Neural cell (in vitro differentiated cells): ENCODE measurements at regions not wholly inside any gene's neighbourhood (a gene's known extent, or its start where the extent isn't known, plus 50 kb on each side); places are given as distances from the start of the nearest gene placed in this dataset.
A peak's percentile ranks its signal among the peaks of the same experiment; 100 is the strongest.

ENCODE experiments used
- H2AFZ ChIP-seq: fragments of 200-600, 300-800 bp; sonication (generic), shearing (Covaris generic); 2 replicates; pipeline ENCODE4 v1.6.0; 2014; ENCODE audit warnings: low read depth, mild to moderate bottlenecking, antibody characterized with exemption, low read length, moderate library complexity
- H3F3A ChIP-seq: fragments of 200-600 bp; shearing (Covaris generic); 2 replicates; pipeline ENCODE4 v1.6.1; 2016; ENCODE audit warnings: mild to moderate bottlenecking, moderate library complexity, mixed read lengths, antibody characterized with exemption, low read length; ENCODE audit not compliant: insufficient read depth, poor library complexity, severe bottlenecking
- H3K27ac ChIP-seq: fragments of 200-600, 300-800 bp; sonication (generic), shearing (Covaris generic); 2 replicates; pipeline ENCODE4 v1.5.1; 2014; ENCODE audit warnings: mild to moderate bottlenecking, low read length, moderate library complexity
- H3K27me3 ChIP-seq: fragments of 300-800, 200-600 bp; sonication (generic), shearing (Covaris generic); 2 replicates; pipeline ENCODE4 v1.6.0; 2014; ENCODE audit warnings: mild to moderate bottlenecking, low read depth, low read length, moderate library complexity; ENCODE audit not compliant: insufficient read depth
- H3K36me3 ChIP-seq: fragments of 300-800, 200-600 bp; sonication (generic), shearing (Covaris generic); 2 replicates; pipeline ENCODE4 v1.5.1; 2014; ENCODE audit warnings: mild to moderate bottlenecking, antibody characterized with exemption, low read length, moderate library complexity; ENCODE audit not compliant: insufficient read depth
- H3K4me2 ChIP-seq: fragments of 300-800, 200-600 bp; sonication (generic), shearing (Covaris generic); 2 replicates; pipeline ENCODE4 v1.6.0; 2014; ENCODE audit warnings: mild to moderate bottlenecking, low read length
- H3K4me3 ChIP-seq: fragments of 300-800, 200-600 bp; sonication (generic), shearing (Covaris generic); 2 replicates; pipeline ENCODE4 v1.5.1; 2014; ENCODE audit warnings: mild to moderate bottlenecking, low read length, moderate library complexity
- H3K79me2 ChIP-seq: fragments of 200-600 bp; shearing (Covaris generic); replicated peaks from 2 replicates; pipeline ENCODE4 v1.6.0; 2014; ENCODE audit warnings: mild to moderate bottlenecking, low read length, moderate library complexity; ENCODE audit not compliant: insufficient read depth
- H3K9ac ChIP-seq: fragments of 300-800, 200-600 bp; sonication (generic), shearing (Covaris generic); 2 replicates; pipeline ENCODE4 v1.6.1; 2016; ENCODE audit warnings: mild to moderate bottlenecking, low read length, mixed read lengths
- H3K9me2 ChIP-seq: fragments of 200-600 bp; shearing (Covaris generic); 2 replicates; pipeline ENCODE4 v1.6.1; 2016; ENCODE audit warnings: mild to moderate bottlenecking, low read length, mixed read lengths; ENCODE audit not compliant: insufficient read depth
- H3K9me3 ChIP-seq: fragments of 200-600, 300-800 bp; sonication (generic), shearing (Covaris generic); 2 replicates; pipeline ENCODE4 v1.6.1; 2016; ENCODE audit warnings: mild to moderate bottlenecking, mixed run types, low read length, moderate library complexity, mixed read lengths
- H4K20me1 ChIP-seq: fragments of 200-600 bp; shearing (Covaris generic); 2 replicates; pipeline ENCODE4 v1.6.1; 2016; ENCODE audit warnings: mild to moderate bottlenecking, mixed run types; ENCODE audit not compliant: insufficient read depth
- CTCF ChIP-seq: fragments of 450-650 bp; IDR thresholded peaks from 2 replicates; pipeline ENCODE4 v1.5.1; 2014; ENCODE audit warnings: antibody characterized with exemption, mild to moderate bottlenecking, moderate library complexity; ENCODE audit not compliant: poor library complexity, severe bottlenecking
- EP300 ChIP-seq: fragments of 450-650 bp; conservative IDR thresholded peaks from 2 replicates; pipeline ENCODE4 v1.6.1; 2014; ENCODE audit warnings: antibody characterized with exemption, mild to moderate bottlenecking, moderate library complexity; ENCODE audit not compliant: poor library complexity, severe bottlenecking
- EZH2 ChIP-seq: fragments of 200-600, 300-800 bp; shearing (Covaris generic), sonication (generic); IDR thresholded peaks from 2 replicates; pipeline ENCODE4 v1.6.1; 2014; ENCODE audit warnings: antibody characterized with exemption, low read length, borderline replicate concordance, mild to moderate bottlenecking; ENCODE audit not compliant: insufficient read depth, poor library complexity, severe bottlenecking
- MXI1 ChIP-seq: fragments of 450-650 bp; conservative IDR thresholded peaks from 2 replicates; pipeline ENCODE4 v1.6.1; 2014; ENCODE audit warnings: antibody characterized with exemption, mild to moderate bottlenecking; ENCODE audit not compliant: poor library complexity, severe bottlenecking
- POLR2AphosphoS5 ChIP-seq: IDR thresholded peaks from 2 replicates; pipeline ENCODE4 v1.6.1; 2012
- RAD21 ChIP-seq: fragments of 450-650 bp; conservative IDR thresholded peaks from 2 replicates; pipeline ENCODE4 v1.6.1; 2014; ENCODE audit warnings: antibody characterized with exemption, mild to moderate bottlenecking, moderate library complexity
- SMC3 ChIP-seq: fragments of 450-650 bp; conservative IDR thresholded peaks from 2 replicates; pipeline ENCODE4 v1.6.1; 2014; ENCODE audit warnings: antibody characterized with exemption, mild to moderate bottlenecking, moderate library complexity; ENCODE audit not compliant: poor library complexity
- TAF1 ChIP-seq: IDR thresholded peaks from 2 replicates; pipeline ENCODE4 v1.6.1; 2012; ENCODE audit warnings: low read depth
- TF ChIP-seq, protein P1 (sequence below): IDR thresholded peaks from 2 replicates; pipeline ENCODE4 v1.6.1; 2012; ENCODE audit warnings: borderline replicate concordance

DNA sequence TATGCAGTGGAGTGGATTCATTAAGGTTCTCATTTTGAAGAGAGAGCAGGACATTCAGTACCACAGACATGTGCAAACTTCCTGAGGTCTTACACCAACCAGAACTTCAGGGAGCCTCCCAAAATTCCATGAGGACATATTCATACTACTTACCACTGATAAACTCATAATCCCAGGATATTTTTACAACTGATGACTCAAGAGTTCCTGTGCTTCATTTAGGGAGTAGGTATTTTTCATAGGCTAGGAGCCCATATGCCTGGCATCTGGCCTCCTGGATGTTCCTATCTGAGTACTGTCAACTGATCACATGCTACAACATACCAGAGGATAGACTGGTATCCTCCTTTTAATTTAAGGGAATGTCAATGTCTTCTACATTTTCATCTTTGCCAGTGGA lies 578.0 kb downstream of the EFNA5 start:
- no peaks in the 10 kb centered on the region for H3K27me3 ChIP-seq
- no peak overlapping the region for H3K4me2 ChIP-seq
- H2AFZ ChIP-seq: no peak overlapping the region
- H3K79me2 ChIP-seq: no peaks in the 10 kb centered on the region
- no peaks in the 10 kb centered on the region for H4K20me1 ChIP-seq
- no peak overlapping the region for H3K27ac ChIP-seq
- H3K9ac ChIP-seq: no peak overlapping the region
- H3K9me3 ChIP-seq: no peaks in the 10 kb centered on the region
- TF ChIP-seq MXI1: no peak
- TF ChIP-seq TAF1: no peak
- TF ChIP-seq RAD21: no peak
- TF ChIP-seq SMC3: no peak
- H3K36me3 ChIP-seq: no peaks in the 10 kb centered on the region
- no peaks in the 10 kb centered on the region for H3F3A ChIP-seq
- no peaks in the 10 kb centered on the region for H3K9me2 ChIP-seq
- H3K4me3 ChIP-seq: no peak overlapping the region

DNA sequence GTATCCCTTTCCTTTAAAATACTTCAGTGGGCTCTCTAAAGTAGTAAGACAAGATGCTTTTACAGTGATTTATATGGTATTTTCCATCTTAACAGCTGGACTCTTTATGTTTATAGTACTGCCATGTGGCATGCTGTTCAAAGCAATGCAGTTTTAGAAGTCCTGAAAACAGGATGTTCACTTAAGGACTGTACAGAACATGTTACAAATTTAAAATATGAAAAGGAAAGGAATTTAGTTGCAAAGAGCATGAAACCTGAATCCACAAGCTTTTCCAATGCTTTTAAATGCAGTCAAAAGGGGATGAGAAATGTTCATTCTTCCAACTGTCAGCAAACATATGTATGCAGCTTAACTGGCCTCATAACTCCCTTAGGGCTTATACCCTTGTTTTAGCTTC lies 580.2 kb downstream of the EFNA5 start:
- H3K36me3 ChIP-seq: no peaks in the 10 kb centered on the region
- H3K27ac ChIP-seq: no peak overlapping the region
- H3K79me2 ChIP-seq: no peaks in the 10 kb centered on the region
- TF ChIP-seq CTCF (no peak), TAF1 (no peak), MXI1 (no peak), RAD21 (no peak), EP300 (no peak), EZH2 (no peak), SMC3 (no peak), POLR2AphosphoS5 (no peak)
- TF ChIP-seq, protein P1, sequence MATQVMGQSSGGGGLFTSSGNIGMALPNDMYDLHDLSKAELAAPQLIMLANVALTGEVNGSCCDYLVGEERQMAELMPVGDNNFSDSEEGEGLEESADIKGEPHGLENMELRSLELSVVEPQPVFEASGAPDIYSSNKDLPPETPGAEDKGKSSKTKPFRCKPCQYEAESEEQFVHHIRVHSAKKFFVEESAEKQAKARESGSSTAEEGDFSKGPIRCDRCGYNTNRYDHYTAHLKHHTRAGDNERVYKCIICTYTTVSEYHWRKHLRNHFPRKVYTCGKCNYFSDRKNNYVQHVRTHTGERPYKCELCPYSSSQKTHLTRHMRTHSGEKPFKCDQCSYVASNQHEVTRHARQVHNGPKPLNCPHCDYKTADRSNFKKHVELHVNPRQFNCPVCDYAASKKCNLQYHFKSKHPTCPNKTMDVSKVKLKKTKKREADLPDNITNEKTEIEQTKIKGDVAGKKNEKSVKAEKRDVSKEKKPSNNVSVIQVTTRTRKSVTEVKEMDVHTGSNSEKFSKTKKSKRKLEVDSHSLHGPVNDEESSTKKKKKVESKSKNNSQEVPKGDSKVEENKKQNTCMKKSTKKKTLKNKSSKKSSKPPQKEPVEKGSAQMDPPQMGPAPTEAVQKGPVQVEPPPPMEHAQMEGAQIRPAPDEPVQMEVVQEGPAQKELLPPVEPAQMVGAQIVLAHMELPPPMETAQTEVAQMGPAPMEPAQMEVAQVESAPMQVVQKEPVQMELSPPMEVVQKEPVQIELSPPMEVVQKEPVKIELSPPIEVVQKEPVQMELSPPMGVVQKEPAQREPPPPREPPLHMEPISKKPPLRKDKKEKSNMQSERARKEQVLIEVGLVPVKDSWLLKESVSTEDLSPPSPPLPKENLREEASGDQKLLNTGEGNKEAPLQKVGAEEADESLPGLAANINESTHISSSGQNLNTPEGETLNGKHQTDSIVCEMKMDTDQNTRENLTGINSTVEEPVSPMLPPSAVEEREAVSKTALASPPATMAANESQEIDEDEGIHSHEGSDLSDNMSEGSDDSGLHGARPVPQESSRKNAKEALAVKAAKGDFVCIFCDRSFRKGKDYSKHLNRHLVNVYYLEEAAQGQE: no peak
- H3K27me3 ChIP-seq: no peaks in the 10 kb centered on the region
- no peaks in the 10 kb centered on the region for H3F3A ChIP-seq
- no peaks in the 10 kb centered on the region for H3K9me3 ChIP-seq
- no peaks in the 10 kb centered on the region for H3K9me2 ChIP-seq
- no peak overlapping the region for H3K4me3 ChIP-seq
- H3K9ac ChIP-seq: no peak overlapping the region
- H3K4me2 ChIP-seq: no peak overlapping the region
- no peaks in the 10 kb centered on the region for H4K20me1 ChIP-seq
- no peak overlapping the region for H2AFZ ChIP-seq

- H3K4me3 ChIP-seq: no peak overlapping the region
- H3K9me3 ChIP-seq: no peaks in the 10 kb centered on the region
- TF ChIP-seq SMC3 (no peak), EP300 (no peak), POLR2AphosphoS5 (no peak), MXI1 (no peak), EZH2 (no peak), RAD21 (no peak), TAF1 (no peak)
- TF ChIP-seq, protein P1: no peak
- H3K27ac ChIP-seq: peak overlapping the region; percentile 9
- no peak overlapping the region for H2AFZ ChIP-seq
- H3K9me2 ChIP-seq: no peaks in the 10 kb centered on the region
- H4K20me1 ChIP-seq: no peaks in the 10 kb centered on the region
- no peaks in the 10 kb centered on the region for H3K79me2 ChIP-seq
- no peaks in the 10 kb centered on the region for H3K36me3 ChIP-seq
- H3K4me2 ChIP-seq: no peak overlapping the region
- H3F3A ChIP-seq: no peaks in the 10 kb centered on the region
- no peak overlapping the region for H3K9ac ChIP-seq
- H3K27me3 ChIP-seq: no peaks in the 10 kb centered on the region
These were observed 581.8 kb downstream of the EFNA5 start for GRCh38 chr5:107088907-107089306.
